ENCODE measurements at regions not wholly inside any gene's neighbourhood (a gene's known extent, or its start where the extent isn't known, plus 50 kb on each side); places are given as distances from the start of the nearest gene placed in this dataset.

GRCh38 chr5:117486879-117487391, 912.3 kb upstream of the SEMA6A start:
- H3K4me3 ChIP-seq (ENCODE audit: low read depth, low read length): no peak overlapping the region
- no peak for TF ChIP-seq CTCF (conservative IDR thresholded peaks at IDR 0.05; ENCODE audit: low read depth, low read length)

GRCh38 chr5:117486261-117486660, 911.6 kb upstream of the SEMA6A start:
- DNase-seq (ENCODE audit: low read depth): no peak
- no peak overlapping the region for H3K4me3 ChIP-seq (ENCODE audit: low read depth, low read length)
- no peak for TF ChIP-seq CTCF (conservative IDR thresholded peaks at IDR 0.05; ENCODE audit: low read depth, low read length)

More at GRCh38 chr5:117486879-117487391, 912.3 kb upstream of the SEMA6A start:
- DNase-seq (ENCODE audit: low read depth): no peak

- DNase-seq (ENCODE audit: low read depth): no peak
- no peak for TF ChIP-seq CTCF (conservative IDR thresholded peaks at IDR 0.05; ENCODE audit: low read depth, low read length)
- no peak overlapping the region for H3K4me3 ChIP-seq (ENCODE audit: low read depth, low read length)
These were observed 901.3 kb upstream of the SEMA6A start for GRCh38 chr5:117475919-117476318.

GRCh38 chr5:117473165-117473564, 898.5 kb upstream of the SEMA6A start:
- DNase-seq (ENCODE audit: low read depth): no peak
- H3K4me3 ChIP-seq (ENCODE audit: low read depth, low read length): no peak overlapping the region
- no peak for TF ChIP-seq CTCF (conservative IDR thresholded peaks at IDR 0.05; ENCODE audit: low read depth, low read length)

- no peak for DNase-seq (ENCODE audit: low read depth)
- H3K4me3 ChIP-seq (ENCODE audit: low read depth, low read length): no peak overlapping the region
- TF ChIP-seq CTCF (conservative IDR thresholded peaks at IDR 0.05; ENCODE audit: low read depth, low read length): no peak
These were observed 889.4 kb upstream of the SEMA6A start for GRCh38 chr5:117463881-117464570.

GRCh38 chr5:117461966-117462365, 887.3 kb upstream of the SEMA6A start:
- H3K4me3 ChIP-seq (ENCODE audit: low read depth, low read length): no peak overlapping the region
- no peak for TF ChIP-seq CTCF (conservative IDR thresholded peaks at IDR 0.05; ENCODE audit: low read depth, low read length)
- no peak for DNase-seq (ENCODE audit: low read depth)

- H3K4me3 ChIP-seq (ENCODE audit: low read depth, low read length): no peak overlapping the region
- TF ChIP-seq CTCF (conservative IDR thresholded peaks at IDR 0.05; ENCODE audit: low read depth, low read length): no peak
- DNase-seq (ENCODE audit: low read depth): no peak
These were observed 886.8 kb upstream of the SEMA6A start for GRCh38 chr5:117461403-117461802.
